Panc1 (cell line): ENCODE measurements at regions not wholly inside any gene's neighbourhood (a gene's known extent, or its start where the extent isn't known, plus 50 kb on each side); places are given as distances from the start of the nearest gene placed in this dataset.

ENCODE experiments used
- ATAC-seq: fragments of 200-7000 bp; cut with Tn5 transposase; 2 replicates; pipeline ENCODE4 v1.9.1; 2020; ENCODE audit warnings: mild to moderate bottlenecking, moderate library complexity
- BruUV-seq: library from RNA; stranded (reverse); fragments of 400-500 nt; replicated peaks from 2 replicates; lab custom pipeline; 2021; lab: Mats Ljungman, UMichigan
- CTCF ChIA-PET: fragments of 300-600 bp; sonication (Branson Sonifier 250); formaldehyde crosslinking; loops from one replicate; lab custom pipeline; 2022; ENCODE audit warnings: antibody characterized with exemption; lab: Charles Lee
- POLR2A ChIA-PET: fragments of 300-600 bp; sonication (Branson Sonifier 250); formaldehyde crosslinking; loops from one replicate; lab custom pipeline; 2022; ENCODE audit warnings: antibody characterized with exemption; lab: Charles Lee
- DNase-seq: peaks from one replicate; pipeline ENCODE4 v3.0.0-alpha.2; 2010; ENCODE audit warnings: low read depth, low spot score
- H3K27ac ChIP-seq: 2 replicates; pipeline ENCODE4 v1.5.1; 2011; ENCODE audit warnings: mild to moderate bottlenecking, low read length, inconsistent platforms
- H3K27me3 ChIP-seq: fragments of 200-500 bp; sonication (Bioruptor generic); 2 replicates; pipeline ENCODE4 v1.6.0; 2014; ENCODE audit warnings: low read length, inconsistent platforms; ENCODE audit not compliant: control insufficient read depth, insufficient read depth
- H3K36me3 ChIP-seq: fragments of 200-500 bp; sonication (Bioruptor generic); 2 replicates; pipeline ENCODE4 v1.5.1; 2014; ENCODE audit warnings: inconsistent platforms, mild to moderate bottlenecking, low read length, moderate library complexity; ENCODE audit not compliant: control insufficient read depth, insufficient read depth
- H3K4me1 ChIP-seq: 2 replicates; pipeline ENCODE4 v1.5.1; 2011; ENCODE audit warnings: inconsistent platforms, mild to moderate bottlenecking, low read length, moderate library complexity; ENCODE audit not compliant: control insufficient read depth, insufficient read depth
- H3K4me3 ChIP-seq, 2 experiments: 2 replicates each; pipeline ENCODE4 v1.5.1; 2011 to 2012; ENCODE audit warnings: low read depth in 2 of 2, low read length in 2 of 2, mild to moderate bottlenecking in 2 of 2, inconsistent platforms in 1 of 2, moderate library complexity in 1 of 2
- H3K9me3 ChIP-seq: fragments of 200-500 bp; sonication (Bioruptor generic); 2 replicates; pipeline ENCODE4 v1.5.1; 2014; ENCODE audit warnings: low read depth, mild to moderate bottlenecking, inconsistent platforms, low read length, moderate library complexity; ENCODE audit not compliant: control insufficient read depth, insufficient read depth
- POLR2AphosphoS5 ChIP-seq: IDR thresholded peaks from 2 replicates; pipeline ENCODE4 v1.6.1; 2012; ENCODE audit warnings: mild to moderate bottlenecking, low read depth, low read length, moderate library complexity
- SIN3A ChIP-seq: IDR thresholded peaks from 2 replicates; pipeline ENCODE4 v1.6.1; 2012; ENCODE audit warnings: low read depth, mild to moderate bottlenecking, low read length, moderate library complexity, borderline replicate concordance; ENCODE audit not compliant: insufficient read depth
- TCF7L2 ChIP-seq: IDR thresholded peaks from 2 replicates; pipeline ENCODE4 v1.6.1; 2011; ENCODE audit warnings: mild to moderate bottlenecking, low read depth, low read length, inconsistent platforms
- in situ Hi-C: cut with HindIII; loops from 2 replicates; pipeline ENCODE4 v1.10.0; 2016; ENCODE audit warnings: low sequenced_read_pairs, low pct_unique_long_range_greater_than_20kb
- intact Hi-C: fragments of 100-400 bp; cut with micrococcal nuclease; formaldehyde crosslinking; loops from one replicate; pipeline ENCODE4 v1.10.0; 2022; ENCODE audit not compliant: unreplicated experiment
- TF ChIP-seq, protein P1 (sequence below): fragments of 450-650 bp; IDR thresholded peaks from 2 replicates; pipeline ENCODE4 v1.5.1; 2017; ENCODE audit warnings: mild to moderate bottlenecking
- TF ChIP-seq, protein P2 (sequence below), 2 experiments: IDR thresholded peaks; 2 replicates each; pipeline ENCODE4 v1.6.1; 2011 to 2012; ENCODE audit warnings: low read depth in 2 of 2, control low read depth in 1 of 2, low read length in 1 of 2, mild to moderate bottlenecking in 1 of 2, moderate library complexity in 1 of 2; ENCODE audit not compliant: insufficient read depth in 1 of 2

DNA sequence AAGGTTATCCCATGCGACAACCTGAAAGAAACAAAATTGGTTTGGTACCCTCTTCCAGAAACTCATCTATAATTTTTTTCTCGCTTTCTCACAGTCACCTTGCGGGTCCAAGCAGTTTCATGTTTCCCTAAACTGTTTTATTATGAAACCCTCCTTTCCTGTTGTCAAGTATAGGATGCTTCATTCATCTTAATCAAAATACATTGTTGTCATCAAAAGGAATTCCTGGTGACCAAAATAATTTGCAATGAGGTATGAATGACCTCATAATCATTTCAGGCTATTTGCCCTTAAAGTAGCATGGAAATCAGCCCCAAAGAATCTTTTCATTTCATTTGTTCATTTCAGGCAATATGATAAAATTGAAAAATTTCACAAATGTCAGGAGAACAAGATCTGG is 503.0 kb downstream of the SPATA31D1 start:
- H3K4me1 ChIP-seq, result no peaks in the 10 kb centered on the region
- TF ChIP-seq, protein P1, sequence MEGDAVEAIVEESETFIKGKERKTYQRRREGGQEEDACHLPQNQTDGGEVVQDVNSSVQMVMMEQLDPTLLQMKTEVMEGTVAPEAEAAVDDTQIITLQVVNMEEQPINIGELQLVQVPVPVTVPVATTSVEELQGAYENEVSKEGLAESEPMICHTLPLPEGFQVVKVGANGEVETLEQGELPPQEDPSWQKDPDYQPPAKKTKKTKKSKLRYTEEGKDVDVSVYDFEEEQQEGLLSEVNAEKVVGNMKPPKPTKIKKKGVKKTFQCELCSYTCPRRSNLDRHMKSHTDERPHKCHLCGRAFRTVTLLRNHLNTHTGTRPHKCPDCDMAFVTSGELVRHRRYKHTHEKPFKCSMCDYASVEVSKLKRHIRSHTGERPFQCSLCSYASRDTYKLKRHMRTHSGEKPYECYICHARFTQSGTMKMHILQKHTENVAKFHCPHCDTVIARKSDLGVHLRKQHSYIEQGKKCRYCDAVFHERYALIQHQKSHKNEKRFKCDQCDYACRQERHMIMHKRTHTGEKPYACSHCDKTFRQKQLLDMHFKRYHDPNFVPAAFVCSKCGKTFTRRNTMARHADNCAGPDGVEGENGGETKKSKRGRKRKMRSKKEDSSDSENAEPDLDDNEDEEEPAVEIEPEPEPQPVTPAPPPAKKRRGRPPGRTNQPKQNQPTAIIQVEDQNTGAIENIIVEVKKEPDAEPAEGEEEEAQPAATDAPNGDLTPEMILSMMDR, result no peak
- TF ChIP-seq POLR2AphosphoS5 (no peak), SIN3A (no peak), TCF7L2 (no peak)
- TF ChIP-seq, protein P2, sequence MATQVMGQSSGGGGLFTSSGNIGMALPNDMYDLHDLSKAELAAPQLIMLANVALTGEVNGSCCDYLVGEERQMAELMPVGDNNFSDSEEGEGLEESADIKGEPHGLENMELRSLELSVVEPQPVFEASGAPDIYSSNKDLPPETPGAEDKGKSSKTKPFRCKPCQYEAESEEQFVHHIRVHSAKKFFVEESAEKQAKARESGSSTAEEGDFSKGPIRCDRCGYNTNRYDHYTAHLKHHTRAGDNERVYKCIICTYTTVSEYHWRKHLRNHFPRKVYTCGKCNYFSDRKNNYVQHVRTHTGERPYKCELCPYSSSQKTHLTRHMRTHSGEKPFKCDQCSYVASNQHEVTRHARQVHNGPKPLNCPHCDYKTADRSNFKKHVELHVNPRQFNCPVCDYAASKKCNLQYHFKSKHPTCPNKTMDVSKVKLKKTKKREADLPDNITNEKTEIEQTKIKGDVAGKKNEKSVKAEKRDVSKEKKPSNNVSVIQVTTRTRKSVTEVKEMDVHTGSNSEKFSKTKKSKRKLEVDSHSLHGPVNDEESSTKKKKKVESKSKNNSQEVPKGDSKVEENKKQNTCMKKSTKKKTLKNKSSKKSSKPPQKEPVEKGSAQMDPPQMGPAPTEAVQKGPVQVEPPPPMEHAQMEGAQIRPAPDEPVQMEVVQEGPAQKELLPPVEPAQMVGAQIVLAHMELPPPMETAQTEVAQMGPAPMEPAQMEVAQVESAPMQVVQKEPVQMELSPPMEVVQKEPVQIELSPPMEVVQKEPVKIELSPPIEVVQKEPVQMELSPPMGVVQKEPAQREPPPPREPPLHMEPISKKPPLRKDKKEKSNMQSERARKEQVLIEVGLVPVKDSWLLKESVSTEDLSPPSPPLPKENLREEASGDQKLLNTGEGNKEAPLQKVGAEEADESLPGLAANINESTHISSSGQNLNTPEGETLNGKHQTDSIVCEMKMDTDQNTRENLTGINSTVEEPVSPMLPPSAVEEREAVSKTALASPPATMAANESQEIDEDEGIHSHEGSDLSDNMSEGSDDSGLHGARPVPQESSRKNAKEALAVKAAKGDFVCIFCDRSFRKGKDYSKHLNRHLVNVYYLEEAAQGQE (IDR thresholded peaks at IDR 0.05; ENCODE audit: insufficient read depth in 1 of 2, low read depth in 2 of 2, low read length in 1 of 2), result no peak
- intact Hi-C loops (no loop called here), in situ Hi-C loops (no loop called here)
- H3K9me3 ChIP-seq, result no peaks in the 10 kb centered on the region
- BruUV-seq, result no TSS peak
- CTCF ChIA-PET, result no interaction called here
- no peaks in the 10 kb centered on the region for H3K36me3 ChIP-seq
- ATAC-seq (no peak), DNase-seq (no peak)
- H3K27ac ChIP-seq, result no peak overlapping the region
- POLR2A ChIA-PET, result no interaction called here
- no peaks in the 10 kb centered on the region for H3K27me3 ChIP-seq
- no peak overlapping the region for H3K4me3 ChIP-seq

DNA sequence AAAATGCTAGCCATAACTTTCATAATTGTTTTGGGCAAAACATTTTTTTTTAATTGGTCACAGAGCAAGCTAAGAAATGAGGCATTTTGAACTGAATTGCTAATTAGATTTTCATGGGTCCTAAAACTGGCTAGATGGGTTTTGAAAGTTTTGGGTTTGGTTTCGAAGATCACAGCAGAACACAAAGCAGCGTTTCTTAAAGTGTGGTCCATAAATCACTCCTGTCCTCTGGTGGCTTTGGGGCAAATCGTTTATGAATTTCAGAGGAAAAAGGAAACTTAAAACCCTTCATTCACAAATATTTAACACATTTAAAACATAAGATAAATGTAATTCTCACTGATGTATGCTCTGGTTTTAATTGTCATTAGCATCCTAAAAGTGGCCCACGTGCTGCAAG is 503.7 kb downstream of the SPATA31D1 start:
- no peak for ATAC-seq
- ChIA-PET POLR2A (no interaction called here), CTCF (no interaction called here)

More for the DNA sequence above, 503.7 kb downstream of the SPATA31D1 start:
- Histone ChIP-seq H3K4me1 (no peaks in the 10 kb centered on the region), H3K36me3 (no peaks in the 10 kb centered on the region), H3K4me3 (no peak overlapping the region), H3K27me3 (no peaks in the 10 kb centered on the region), H3K9me3 (no peaks in the 10 kb centered on the region), H3K27ac (no peak overlapping the region)
- in situ Hi-C loops, result no loop called here
- TF ChIP-seq, protein P1, result no peak
- TF ChIP-seq TCF7L2 (no peak), SIN3A (no peak)
- DNase-seq, result no peak
- BruUV-seq, result no TSS peak
- intact Hi-C loops, result no loop called here
